NCI-H1694 treated with DMSO at 0.1 percent for 48 hours (cell line): ENCODE measurements at regions not wholly inside any gene's neighbourhood (a gene's known extent, or its start where the extent isn't known, plus 50 kb on each side); places are given as distances from the start of the nearest gene placed in this dataset.
A peak's percentile ranks its signal among the peaks of the same experiment; 100 is the strongest.

Source experiments
- DNase-seq: peaks from one replicate; lab custom pipeline; 2025; lab: John Stamatoyannopoulos, UW

GRCh38 chr6:76403064-76403463, 330.6 kb upstream of the IMPG1 start:
- no peak for DNase-seq

GRCh38 chr6:76397966-76398365, 325.5 kb upstream of the IMPG1 start:
- DNase-seq = no peak

GRCh38 chr6:76382201-76382600, 309.7 kb upstream of the IMPG1 start:
- no peak for DNase-seq

- DNase-seq = no peak
Measured at GRCh38 chr6:76381612-76382011, 309.1 kb upstream of the IMPG1 start.

- peak; percentile 7 for DNase-seq
Measured at GRCh38 chr6:76351275-76351674, 278.8 kb upstream of the IMPG1 start.

GRCh38 chr6:76347539-76347938, 275.1 kb upstream of the IMPG1 start:
- no peak for DNase-seq

GRCh38 chr6:76342611-76343160, 270.2 kb upstream of the IMPG1 start:
- no peak for DNase-seq

GRCh38 chr6:76330031-76330430, 257.6 kb upstream of the IMPG1 start:
- DNase-seq = no peak

GRCh38 chr6:76326871-76327270, 254.4 kb upstream of the IMPG1 start:
- DNase-seq = no peak
